IMR-90 (cell line): ENCODE measurements at regions not wholly inside any gene's neighbourhood (a gene's known extent, or its start where the extent isn't known, plus 50 kb on each side); places are given as distances from the start of the nearest gene placed in this dataset.

ENCODE experiments used
- ATAC-seq: fragments of 200-7000 bp; cut with Tn5 transposase; 2 replicates; pipeline ENCODE4 v1.9.1; 2020; ENCODE audit warnings: low read depth, mild to moderate bottlenecking, moderate library complexity
- BruUV-seq: library from RNA; stranded (reverse); fragments of 400-500 nt; replicated peaks from 2 replicates; lab custom pipeline; 2021; lab: Mats Ljungman, UMichigan
- CTCF ChIA-PET: fragments of 300-600 bp; formaldehyde crosslinking; extraction: SDS; loops from one replicate; lab custom pipeline; 2021; ENCODE audit warnings: antibody characterized with exemption; lab: Yijun Ruan, JAX
- POLR2A ChIA-PET: fragments of 300-600 bp; sonication (Branson Sonifier 250); formaldehyde crosslinking; loops from one replicate; lab custom pipeline; 2022; ENCODE audit warnings: antibody characterized with exemption; ENCODE audit not compliant: unreplicated experiment; lab: Charles Lee
- DNase-seq: peaks from one replicate; pipeline ENCODE4 v3.0.0; 2013
- H2AFZ ChIP-seq: replicated peaks from 2 replicates; pipeline ENCODE3; 2013; ENCODE audit warnings: low read length, mild to moderate bottlenecking; ENCODE audit not compliant: poor library complexity
- H2AK5ac ChIP-seq: 2 replicates; pipeline ENCODE4 v1.6.1; 2013; ENCODE audit warnings: low read depth, low read length, inconsistent platforms
- H2AK9ac ChIP-seq: replicated peaks from 2 replicates; pipeline ENCODE3; 2013; ENCODE audit warnings: mild to moderate bottlenecking, low read depth, low read length, moderate library complexity; ENCODE audit not compliant: poor library complexity
- H2BK120ac ChIP-seq: 2 replicates; pipeline ENCODE4 v1.6.1; 2013; ENCODE audit warnings: low read depth, low read length, inconsistent platforms
- H2BK15ac ChIP-seq: 3 replicates; pipeline ENCODE4 v1.6.1; 2013; ENCODE audit warnings: low read depth, low read length, inconsistent platforms
- H2BK20ac ChIP-seq: 2 replicates; pipeline ENCODE4 v1.6.1; 2013; ENCODE audit warnings: low read depth, mild to moderate bottlenecking, inconsistent platforms, low read length, moderate library complexity
- H2BK5ac ChIP-seq: 2 replicates; pipeline ENCODE4 v1.6.1; 2013; ENCODE audit warnings: mild to moderate bottlenecking, low read depth, low read length, inconsistent platforms; ENCODE audit not compliant: poor library complexity, severe bottlenecking
- H3K14ac ChIP-seq: replicated peaks from 2 replicates; pipeline ENCODE4 v1.6.1; 2013; ENCODE audit warnings: low read depth, low read length, inconsistent platforms
- H3K18ac ChIP-seq: 2 replicates; pipeline ENCODE4 v1.6.1; 2013; ENCODE audit warnings: low read depth, low read length, control low read depth
- H3K23ac ChIP-seq: 2 replicates; pipeline ENCODE4 v1.6.1; 2013; ENCODE audit warnings: low read depth, low read length, inconsistent platforms
- H3K27ac ChIP-seq: 2 replicates; pipeline ENCODE4 v1.5.1; 2013; ENCODE audit warnings: mild to moderate bottlenecking, control low read depth, low read length; ENCODE audit not compliant: insufficient read depth
- H3K27me3 ChIP-seq: 2 replicates; pipeline ENCODE4 v1.6.1; 2013; ENCODE audit warnings: low read length; ENCODE audit not compliant: control insufficient read depth, insufficient read depth
- H3K36me3 ChIP-seq: 2 replicates; pipeline ENCODE4 v1.6.1; 2013; ENCODE audit warnings: low read length, mixed read lengths; ENCODE audit not compliant: control insufficient read depth, insufficient read depth
- H3K4ac ChIP-seq: 2 replicates; pipeline ENCODE4 v1.6.1; 2013; ENCODE audit warnings: low read depth, low read length, inconsistent platforms
- H3K4me1 ChIP-seq: 2 replicates; pipeline ENCODE4 v1.6.1; 2013; ENCODE audit warnings: low read length, mixed read lengths; ENCODE audit not compliant: control insufficient read depth, insufficient read depth
- H3K4me2 ChIP-seq: 2 replicates; pipeline ENCODE4 v1.6.1; 2013; ENCODE audit warnings: low read depth, mild to moderate bottlenecking, control low read depth, low read length, moderate library complexity
- H3K4me3 ChIP-seq: 2 replicates; pipeline ENCODE4 v1.5.1; 2013; ENCODE audit warnings: low read depth, mild to moderate bottlenecking, control low read depth, low read length, moderate library complexity; ENCODE audit not compliant: insufficient read depth
- H3K56ac ChIP-seq: 2 replicates; pipeline ENCODE4 v1.6.1; 2013; ENCODE audit warnings: low read length, inconsistent platforms; ENCODE audit not compliant: insufficient read depth; ENCODE audit errors: extremely low read depth
- H3K79me1 ChIP-seq, 2 experiments: 2 replicates each; pipeline ENCODE4 v1.6.1; 2013; ENCODE audit warnings: low read length in 2 of 2, inconsistent platforms in 1 of 2, low read depth in 1 of 2
- H3K9ac ChIP-seq: 2 replicates; pipeline ENCODE4 v1.6.1; 2013; ENCODE audit warnings: low read depth, low read length, control low read depth
- H3K9me1 ChIP-seq: 2 replicates; pipeline ENCODE4 v1.6.1; 2013; ENCODE audit warnings: low read length, inconsistent platforms; ENCODE audit not compliant: insufficient read depth
- H3K9me3 ChIP-seq: 2 replicates; pipeline ENCODE4 v1.6.1; 2013; ENCODE audit warnings: low read length; ENCODE audit not compliant: control insufficient read depth, insufficient read depth
- H4K20me1 ChIP-seq: 2 replicates; pipeline ENCODE4 v1.6.1; 2013; ENCODE audit warnings: low read length, inconsistent platforms; ENCODE audit not compliant: insufficient read depth
- H4K5ac ChIP-seq: 2 replicates; pipeline ENCODE4 v1.6.1; 2013; ENCODE audit warnings: mild to moderate bottlenecking, low read depth, low read length, control low read depth
- H4K8ac ChIP-seq, 2 experiments: 2 replicates each; pipeline ENCODE4 v1.6.1; 2013; ENCODE audit warnings: low read depth in 2 of 2, low read length in 2 of 2, control low read depth in 1 of 2, inconsistent platforms in 1 of 2
- H4K91ac ChIP-seq: 2 replicates; pipeline ENCODE4 v1.6.1; 2013; ENCODE audit warnings: low read depth, low read length, inconsistent platforms; ENCODE audit not compliant: insufficient read depth
- BHLHE40 ChIP-seq: fragments of 150-350 bp; IDR thresholded peaks from 2 replicates; pipeline ENCODE4 v1.6.1; 2016; ENCODE audit warnings: mild to moderate bottlenecking, low read depth, low read length
- CEBPB ChIP-seq: IDR thresholded peaks from 2 replicates; pipeline ENCODE4 v1.6.1; 2012; ENCODE audit warnings: low read depth, low read length, improper control_type of control experiment
- CHD1 ChIP-seq: IDR thresholded peaks from 2 replicates; pipeline ENCODE4 v1.6.1; 2012; ENCODE audit warnings: low read depth, low read length, improper control_type of control experiment
- FOS ChIP-seq: fragments of 150-350 bp; IDR thresholded peaks from 2 replicates; pipeline ENCODE4 v1.6.1; 2016; ENCODE audit warnings: low read depth, low read length
- MAFK ChIP-seq: IDR thresholded peaks from 2 replicates; pipeline ENCODE4 v1.6.1; 2012; ENCODE audit warnings: low read depth, low read length, improper control_type of control experiment
- MAZ ChIP-seq: IDR thresholded peaks from 2 replicates; pipeline ENCODE4 v1.6.1; 2012; ENCODE audit warnings: low read depth, mild to moderate bottlenecking, low read length, improper control_type of control experiment, moderate library complexity, borderline replicate concordance
- MXI1 ChIP-seq: IDR thresholded peaks from 2 replicates; pipeline ENCODE4 v1.6.1; 2012; ENCODE audit warnings: low read depth, mild to moderate bottlenecking, low read length, moderate library complexity, borderline replicate concordance
- NFE2L2 ChIP-seq: fragments of 150-350 bp; IDR thresholded peaks from 2 replicates; pipeline ENCODE4 v1.6.1; 2016; ENCODE audit warnings: low read depth, mild to moderate bottlenecking, low read length
- POLR2A ChIP-seq: IDR thresholded peaks from 2 replicates; pipeline ENCODE4 v1.6.1; 2012; ENCODE audit warnings: mild to moderate bottlenecking, low read depth, low read length
- RAD21 ChIP-seq: IDR thresholded peaks from 2 replicates; pipeline ENCODE4 v1.6.1; 2012; ENCODE audit warnings: low read length, improper control_type of control experiment
- RCOR1 ChIP-seq: IDR thresholded peaks from 2 replicates; pipeline ENCODE4 v1.6.1; 2012; ENCODE audit warnings: mild to moderate bottlenecking, low read length, improper control_type of control experiment; ENCODE audit not compliant: insufficient replicate concordance
- RFX5 ChIP-seq: IDR thresholded peaks from 2 replicates; pipeline ENCODE4 v1.8.0; 2012; ENCODE audit warnings: low read depth, mild to moderate bottlenecking, low read length, moderate library complexity
- SMC3 ChIP-seq: fragments of 150-350 bp; IDR thresholded peaks from 2 replicates; pipeline ENCODE4 v1.6.1; 2016; ENCODE audit warnings: low read depth, mild to moderate bottlenecking, antibody characterized with exemption, low read length, moderate library complexity
- WGBS, 2 experiments: methylation state at CpG; one replicate each; pipeline versions ENCODE4 v1.1.5 to v1.1.7; 2013; ENCODE audit warnings: missing lambda C conversion rate in 2 of 2; ENCODE audit not compliant: insufficient read length in 1 of 2; ENCODE audit errors: extremely low coverage in 2 of 2; 5-methylcytosine and 5-hydroxymethylcytosine counted together
- dilution Hi-C: fragments of 300-500 bp; cut with HindIII; formaldehyde crosslinking; loops from one replicate; pipeline ENCODE4 v1.14.3; 2018; ENCODE audit warnings: low sequenced_read_pairs; ENCODE audit not compliant: unreplicated experiment
- in situ Hi-C: fragments of 300-500 bp; cut with MboI; formaldehyde crosslinking; loops from 3 replicates; pipeline ENCODE4 v1.14.3; 2019; ENCODE audit warnings: low sequenced_read_pairs, inconsistent platforms, mixed read lengths
- intact Hi-C: fragments of 100-400 bp; cut with micrococcal nuclease; formaldehyde crosslinking; loops from 2 replicates; pipeline ENCODE4 v1.10.0; 2022
- TF ChIP-seq, protein P1 (sequence below): fragments of 150-350 bp; IDR thresholded peaks from 2 replicates; pipeline ENCODE4 v1.6.1; 2016; ENCODE audit warnings: low read depth, mild to moderate bottlenecking, low read length, moderate library complexity, borderline replicate concordance
- TF ChIP-seq, protein P2 (sequence below): fragments of 150-350 bp; IDR thresholded peaks from 2 replicates; pipeline ENCODE4 v1.6.1; 2017; ENCODE audit warnings: mild to moderate bottlenecking, antibody characterized with exemption, low read length, low read depth
- TF ChIP-seq, protein P3 (sequence below): conservative IDR thresholded peaks from 2 replicates; pipeline ENCODE4 v1.5.1; 2012; ENCODE audit warnings: mild to moderate bottlenecking, low read depth, low read length, improper control_type of control experiment

DNA sequence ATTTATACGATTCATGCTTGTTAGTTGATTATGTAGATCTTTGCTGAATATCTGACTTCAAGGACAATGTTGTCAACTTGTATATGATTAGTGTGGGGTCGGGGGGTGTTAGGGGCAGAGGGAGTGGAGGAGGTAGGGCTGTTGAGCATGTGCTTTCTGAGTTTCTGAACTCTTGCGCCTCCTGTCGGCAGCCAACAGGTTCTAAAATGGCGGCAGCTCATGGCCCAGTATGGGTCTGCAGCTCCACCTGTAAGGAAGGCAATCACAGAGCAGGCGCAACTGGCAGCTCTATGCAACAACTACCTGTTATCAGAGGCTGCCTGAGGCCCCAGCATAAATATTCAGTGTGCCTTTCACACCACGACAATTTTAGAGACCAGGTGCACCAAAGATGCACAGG, 205.8 kb upstream of the PLXNA2 start:
- Histone ChIP-seq H3K4me3 (no peak overlapping the region), H4K20me1 (no peaks in the 10 kb centered on the region), H3K9me3 (no peaks in the 10 kb centered on the region), H2AFZ (no peak overlapping the region), H3K27me3 (no peaks in the 10 kb centered on the region), H3K14ac (no peak overlapping the region), H3K9ac (no peak overlapping the region), H4K8ac (no peak overlapping the region), H3K27ac (no peak overlapping the region), H3K18ac (no peak overlapping the region), H2AK5ac (no peak overlapping the region), H2BK20ac (no peak overlapping the region), H3K4me1 (no peaks in the 10 kb centered on the region), H3K4ac (no peak overlapping the region), H2BK15ac (no peak overlapping the region), H3K4me2 (no peak overlapping the region), H2BK5ac (no peak overlapping the region), H2AK9ac (no peak overlapping the region), H3K36me3 (no peaks in the 10 kb centered on the region), H4K5ac (no peak overlapping the region), H3K79me1 (no peaks in the 10 kb centered on the region), H3K23ac (no peak overlapping the region), H4K91ac (no peak overlapping the region), H3K56ac (no peak overlapping the region), H3K9me1 (no peaks in the 10 kb centered on the region), H2BK120ac (no peak overlapping the region)
- dilution Hi-C loops (no loop called here), in situ Hi-C loops (no loop called here), intact Hi-C loops (no loop called here)
- 76% methylated on average over 4 of the region's 7 CpGs; no CpG with 5 or more reads in 1 of the 2 experiments for WGBS, 2 experiments
- ChIA-PET POLR2A (no interaction called here), CTCF (no interaction called here)
- ATAC-seq (no peak), DNase-seq (no peak)
- no peak for TF ChIP-seq RAD21
- no peak for TF ChIP-seq FOS
- TF ChIP-seq RFX5, result no peak
- no peak for TF ChIP-seq NFE2L2
- no peak for TF ChIP-seq SMC3
- TF ChIP-seq CHD1, result no peak
- TF ChIP-seq RCOR1, result no peak
- no peak for TF ChIP-seq CEBPB
- TF ChIP-seq, protein P1, sequence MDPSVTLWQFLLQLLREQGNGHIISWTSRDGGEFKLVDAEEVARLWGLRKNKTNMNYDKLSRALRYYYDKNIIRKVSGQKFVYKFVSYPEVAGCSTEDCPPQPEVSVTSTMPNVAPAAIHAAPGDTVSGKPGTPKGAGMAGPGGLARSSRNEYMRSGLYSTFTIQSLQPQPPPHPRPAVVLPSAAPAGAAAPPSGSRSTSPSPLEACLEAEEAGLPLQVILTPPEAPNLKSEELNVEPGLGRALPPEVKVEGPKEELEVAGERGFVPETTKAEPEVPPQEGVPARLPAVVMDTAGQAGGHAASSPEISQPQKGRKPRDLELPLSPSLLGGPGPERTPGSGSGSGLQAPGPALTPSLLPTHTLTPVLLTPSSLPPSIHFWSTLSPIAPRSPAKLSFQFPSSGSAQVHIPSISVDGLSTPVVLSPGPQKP, result no peak
- no peak for TF ChIP-seq MXI1
- no peak for TF ChIP-seq MAZ
- TF ChIP-seq MAFK, result no peak
- TF ChIP-seq, protein P2, sequence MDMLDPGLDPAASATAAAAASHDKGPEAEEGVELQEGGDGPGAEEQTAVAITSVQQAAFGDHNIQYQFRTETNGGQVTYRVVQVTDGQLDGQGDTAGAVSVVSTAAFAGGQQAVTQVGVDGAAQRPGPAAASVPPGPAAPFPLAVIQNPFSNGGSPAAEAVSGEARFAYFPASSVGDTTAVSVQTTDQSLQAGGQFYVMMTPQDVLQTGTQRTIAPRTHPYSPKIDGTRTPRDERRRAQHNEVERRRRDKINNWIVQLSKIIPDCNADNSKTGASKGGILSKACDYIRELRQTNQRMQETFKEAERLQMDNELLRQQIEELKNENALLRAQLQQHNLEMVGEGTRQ, result no peak
- TF ChIP-seq POLR2A, result no peak
- no peak for TF ChIP-seq BHLHE40
- TF ChIP-seq, protein P3, sequence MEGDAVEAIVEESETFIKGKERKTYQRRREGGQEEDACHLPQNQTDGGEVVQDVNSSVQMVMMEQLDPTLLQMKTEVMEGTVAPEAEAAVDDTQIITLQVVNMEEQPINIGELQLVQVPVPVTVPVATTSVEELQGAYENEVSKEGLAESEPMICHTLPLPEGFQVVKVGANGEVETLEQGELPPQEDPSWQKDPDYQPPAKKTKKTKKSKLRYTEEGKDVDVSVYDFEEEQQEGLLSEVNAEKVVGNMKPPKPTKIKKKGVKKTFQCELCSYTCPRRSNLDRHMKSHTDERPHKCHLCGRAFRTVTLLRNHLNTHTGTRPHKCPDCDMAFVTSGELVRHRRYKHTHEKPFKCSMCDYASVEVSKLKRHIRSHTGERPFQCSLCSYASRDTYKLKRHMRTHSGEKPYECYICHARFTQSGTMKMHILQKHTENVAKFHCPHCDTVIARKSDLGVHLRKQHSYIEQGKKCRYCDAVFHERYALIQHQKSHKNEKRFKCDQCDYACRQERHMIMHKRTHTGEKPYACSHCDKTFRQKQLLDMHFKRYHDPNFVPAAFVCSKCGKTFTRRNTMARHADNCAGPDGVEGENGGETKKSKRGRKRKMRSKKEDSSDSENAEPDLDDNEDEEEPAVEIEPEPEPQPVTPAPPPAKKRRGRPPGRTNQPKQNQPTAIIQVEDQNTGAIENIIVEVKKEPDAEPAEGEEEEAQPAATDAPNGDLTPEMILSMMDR, result no peak
- BruUV-seq, result no TSS peak
